ENCODE measurements at regions not wholly inside any gene's neighbourhood (a gene's known extent, or its start where the extent isn't known, plus 50 kb on each side); places are given as distances from the start of the nearest gene placed in this dataset.

DNA sequence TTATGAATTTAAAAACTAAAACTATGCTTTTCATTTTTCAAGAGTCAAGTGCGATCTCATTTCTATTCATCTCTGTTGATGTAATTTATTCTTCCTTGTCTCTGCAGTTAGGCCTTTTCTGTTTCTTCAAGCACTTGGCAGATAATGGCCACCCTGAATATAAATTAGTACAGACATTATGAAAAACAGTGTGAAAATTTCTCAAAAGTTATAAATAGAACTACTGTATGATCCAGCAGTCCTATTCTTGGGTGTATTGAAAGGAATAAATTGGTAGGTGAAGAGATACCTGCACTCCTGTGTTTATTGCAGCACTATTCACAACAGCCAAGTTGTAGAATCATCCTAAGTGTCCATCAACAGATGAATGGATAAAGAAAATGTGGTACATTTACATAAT is 248.3 kb downstream of the DOK5 start:
- DNase-seq, result no peak
- CTCF ChIA-PET, result no interaction called here
- no peak overlapping the region for H3K4me3 ChIP-seq (ENCODE audit: low read depth, low read length)
- no peaks in the 10 kb centered on the region for H3K9me3 ChIP-seq
- no peaks in the 10 kb centered on the region for H3K9me3 Mint-ChIP-seq (ENCODE audit: unreplicated experiment)
- TF ChIP-seq, protein P1, sequence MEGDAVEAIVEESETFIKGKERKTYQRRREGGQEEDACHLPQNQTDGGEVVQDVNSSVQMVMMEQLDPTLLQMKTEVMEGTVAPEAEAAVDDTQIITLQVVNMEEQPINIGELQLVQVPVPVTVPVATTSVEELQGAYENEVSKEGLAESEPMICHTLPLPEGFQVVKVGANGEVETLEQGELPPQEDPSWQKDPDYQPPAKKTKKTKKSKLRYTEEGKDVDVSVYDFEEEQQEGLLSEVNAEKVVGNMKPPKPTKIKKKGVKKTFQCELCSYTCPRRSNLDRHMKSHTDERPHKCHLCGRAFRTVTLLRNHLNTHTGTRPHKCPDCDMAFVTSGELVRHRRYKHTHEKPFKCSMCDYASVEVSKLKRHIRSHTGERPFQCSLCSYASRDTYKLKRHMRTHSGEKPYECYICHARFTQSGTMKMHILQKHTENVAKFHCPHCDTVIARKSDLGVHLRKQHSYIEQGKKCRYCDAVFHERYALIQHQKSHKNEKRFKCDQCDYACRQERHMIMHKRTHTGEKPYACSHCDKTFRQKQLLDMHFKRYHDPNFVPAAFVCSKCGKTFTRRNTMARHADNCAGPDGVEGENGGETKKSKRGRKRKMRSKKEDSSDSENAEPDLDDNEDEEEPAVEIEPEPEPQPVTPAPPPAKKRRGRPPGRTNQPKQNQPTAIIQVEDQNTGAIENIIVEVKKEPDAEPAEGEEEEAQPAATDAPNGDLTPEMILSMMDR (IDR thresholded peaks at IDR 0.05; ENCODE audit: insufficient read depth in 1 of 2, low read depth in 1 of 2, low read length in 1 of 2, severe bottlenecking in 1 of 2, unreplicated experiment in 1 of 2), result no peak
- POLR2A ChIA-PET, result no interaction called here
- no peak overlapping the region for H3K27ac Mint-ChIP-seq (ENCODE audit: unreplicated experiment)
- BruUV-seq (replicated peaks), result no TSS peak
- no peaks in the 10 kb centered on the region for H3K36me3 ChIP-seq (ENCODE audit: control insufficient read depth, insufficient read depth, low read length)
- no peaks in the 10 kb centered on the region for H3K4me1 ChIP-seq
- intact Hi-C loops (cut with micrococcal nuclease; ENCODE audit: unreplicated experiment), result no loop called here
- no peaks in the 10 kb centered on the region for H3K36me3 Mint-ChIP-seq (ENCODE audit: insufficient read depth, unreplicated experiment)
- H3K27me3 Mint-ChIP-seq (ENCODE audit: insufficient read depth, unreplicated experiment), result peaks cover 22% of the 10 kb centered on the region
- H3K4me3 Mint-ChIP-seq (ENCODE audit: unreplicated experiment), result no peak overlapping the region
- no peaks in the 10 kb centered on the region for H3K4me1 Mint-ChIP-seq (ENCODE audit: low read depth, unreplicated experiment)
- H3K27me3 ChIP-seq (replicated peaks; ENCODE audit: control insufficient read depth, insufficient read depth, low read length), result no peaks in the 10 kb centered on the region

DNA sequence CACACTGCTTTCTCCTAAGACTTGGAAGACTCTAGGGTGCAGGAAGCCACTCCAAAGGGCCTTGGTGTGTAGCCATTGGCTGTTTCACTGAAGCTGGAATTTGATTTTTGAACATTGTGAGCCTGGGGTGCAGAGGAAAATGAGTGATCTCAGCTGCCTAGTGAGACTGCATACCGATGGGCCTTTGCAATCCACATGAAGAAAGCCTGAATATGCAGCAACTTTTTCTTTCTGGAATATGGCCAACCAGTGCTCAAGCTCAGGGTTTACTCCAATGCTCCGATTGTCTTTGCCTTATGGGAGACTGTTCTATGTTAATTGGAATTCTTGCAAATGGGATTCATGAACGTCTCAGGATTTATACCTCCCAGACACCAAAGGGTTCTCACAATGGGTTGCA is 242.6 kb downstream of the DOK5 start:
- CTCF ChIA-PET, result no interaction called here
- Mint-ChIP-seq H3K27me3 (ENCODE audit: insufficient read depth, unreplicated experiment) (peaks cover 13% of the 10 kb centered on the region), H3K36me3 (ENCODE audit: insufficient read depth, unreplicated experiment) (no peaks in the 10 kb centered on the region), H3K9me3 (ENCODE audit: unreplicated experiment) (no peaks in the 10 kb centered on the region), H3K4me1 (ENCODE audit: low read depth, unreplicated experiment) (no peaks in the 10 kb centered on the region), H3K27ac (ENCODE audit: unreplicated experiment) (no peak overlapping the region), H3K4me3 (ENCODE audit: unreplicated experiment) (no peak overlapping the region)
- intact Hi-C loops (cut with micrococcal nuclease; ENCODE audit: unreplicated experiment), result no loop called here
- POLR2A ChIA-PET, result no interaction called here
- TF ChIP-seq, protein P1 (IDR thresholded peaks at IDR 0.05; ENCODE audit: insufficient read depth in 1 of 2, low read depth in 1 of 2, low read length in 1 of 2, severe bottlenecking in 1 of 2, unreplicated experiment in 1 of 2), result no peak
- Histone ChIP-seq H3K4me1 (no peaks in the 10 kb centered on the region), H3K36me3 (ENCODE audit: control insufficient read depth, insufficient read depth, low read length) (no peaks in the 10 kb centered on the region), H3K4me3 (ENCODE audit: low read depth, low read length) (no peak overlapping the region), H3K9me3 (no peaks in the 10 kb centered on the region), H3K27me3 (replicated peaks; ENCODE audit: control insufficient read depth, insufficient read depth, low read length) (no peaks in the 10 kb centered on the region)
- BruUV-seq (replicated peaks), result no TSS peak
- no peak for DNase-seq

DNA sequence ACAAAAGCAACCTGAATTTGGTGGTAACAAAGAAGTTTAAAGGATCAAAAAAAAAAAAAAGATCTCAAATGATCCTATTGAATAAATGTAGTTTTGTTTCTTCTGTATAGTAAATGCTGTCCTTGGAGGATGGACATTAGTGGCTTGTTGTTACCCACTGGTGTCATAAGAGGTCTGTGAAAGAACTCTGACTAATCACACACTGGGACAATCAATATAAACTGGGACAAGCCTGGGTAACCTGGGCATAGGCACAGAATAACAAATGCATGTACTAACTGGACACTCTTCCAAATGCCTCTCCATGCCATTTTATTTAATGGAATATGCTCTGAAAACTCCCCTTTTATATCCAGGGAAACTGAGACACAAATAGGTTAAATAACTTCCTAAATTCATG is 241.4 kb downstream of the DOK5 start:
- TF ChIP-seq, protein P1 (IDR thresholded peaks at IDR 0.05; ENCODE audit: insufficient read depth in 1 of 2, low read depth in 1 of 2, low read length in 1 of 2, severe bottlenecking in 1 of 2, unreplicated experiment in 1 of 2), result no peak
- intact Hi-C loops (cut with micrococcal nuclease; ENCODE audit: unreplicated experiment), result no loop called here
- DNase-seq, result no peak
- no peaks in the 10 kb centered on the region for H3K9me3 Mint-ChIP-seq (ENCODE audit: unreplicated experiment)
- CTCF ChIA-PET, result no interaction called here
- no peaks in the 10 kb centered on the region for H3K9me3 ChIP-seq
- no peak overlapping the region for H3K4me3 Mint-ChIP-seq (ENCODE audit: unreplicated experiment)
- no peaks in the 10 kb centered on the region for H3K4me1 Mint-ChIP-seq (ENCODE audit: low read depth, unreplicated experiment)
- peaks cover 9% of the 10 kb centered on the region for H3K27me3 Mint-ChIP-seq (ENCODE audit: insufficient read depth, unreplicated experiment)
- no peaks in the 10 kb centered on the region for H3K27me3 ChIP-seq (replicated peaks; ENCODE audit: control insufficient read depth, insufficient read depth, low read length)
- POLR2A ChIA-PET, result no interaction called here
- no peaks in the 10 kb centered on the region for H3K36me3 ChIP-seq (ENCODE audit: control insufficient read depth, insufficient read depth, low read length)
- H3K27ac Mint-ChIP-seq (ENCODE audit: unreplicated experiment), result no peak overlapping the region
- H3K4me1 ChIP-seq, result no peaks in the 10 kb centered on the region
- no peak overlapping the region for H3K4me3 ChIP-seq (ENCODE audit: low read depth, low read length)
- H3K36me3 Mint-ChIP-seq (ENCODE audit: insufficient read depth, unreplicated experiment), result no peaks in the 10 kb centered on the region
- no TSS peak for BruUV-seq (replicated peaks)

Measured in Caco-2 (cell line).